ENCODE measurements at regions not wholly inside any gene's neighbourhood (a gene's known extent, or its start where the extent isn't known, plus 50 kb on each side); places are given as distances from the start of the nearest gene placed in this dataset.

- TF ChIP-seq, protein P1, sequence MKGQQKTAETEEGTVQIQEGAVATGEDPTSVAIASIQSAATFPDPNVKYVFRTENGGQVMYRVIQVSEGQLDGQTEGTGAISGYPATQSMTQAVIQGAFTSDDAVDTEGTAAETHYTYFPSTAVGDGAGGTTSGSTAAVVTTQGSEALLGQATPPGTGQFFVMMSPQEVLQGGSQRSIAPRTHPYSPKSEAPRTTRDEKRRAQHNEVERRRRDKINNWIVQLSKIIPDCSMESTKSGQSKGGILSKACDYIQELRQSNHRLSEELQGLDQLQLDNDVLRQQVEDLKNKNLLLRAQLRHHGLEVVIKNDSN (IDR thresholded peaks at IDR 0.05; ENCODE audit: borderline replicate concordance, low read depth), result no peak
- no peak for TF ChIP-seq CHD2 (IDR thresholded peaks at IDR 0.05; ENCODE audit: low read length, partially characterized antibody)
- TF ChIP-seq JUND (IDR thresholded peaks at IDR 0.05), result no peak
- no peak for TF ChIP-seq SIN3A (IDR thresholded peaks at IDR 0.05; ENCODE audit: borderline replicate concordance, low read depth, low read length)
- no peak for TF ChIP-seq GATA2 (CRISPR knock-in tag; IDR thresholded peaks at IDR 0.05)
- no peak for TF ChIP-seq RXRA (IDR thresholded peaks at IDR 0.05; ENCODE audit: borderline replicate concordance, low read depth)
- no peak for TF ChIP-seq NFIC (IDR thresholded peaks at IDR 0.05; ENCODE audit: borderline replicate concordance)
- TF ChIP-seq GABPA (IDR thresholded peaks at IDR 0.05; ENCODE audit: low read depth), result no peak
Measured at GRCh38 chr10:58019863-58020537, 247.7 kb downstream of the IPMK start (continued).

- Histone ChIP-seq H3K79me2 (ENCODE audit: insufficient read depth) (no peaks in the 10 kb centered on the region), H3K4me1 (ENCODE audit: control insufficient read depth in 1 of 2, insufficient read depth in 2 of 2, low read depth in 1 of 2, low read length in 1 of 2) (0 out of 4 replicates have a peak, but pooled peaks cover 0 to 3% of the 10 kb centered on the region in 2 experiments), H3K9me3 (no peaks in the 10 kb centered on the region), H3K4me3 (ENCODE audit: low read depth in 2 of 2, low read length in 1 of 2) (no peak overlapping the region), H3F3A (replicated peaks; ENCODE audit: insufficient read depth) (peaks cover 9% of the 10 kb centered on the region), H3K9ac (no peak overlapping the region), H3K27me3 (ENCODE audit: insufficient read depth) (no peaks in the 10 kb centered on the region), H3K9me2 (no peaks in the 10 kb centered on the region), H3K4me2 (no peak overlapping the region; the same call in 1 of the 2 replicates), H4K20me1 (ENCODE audit: insufficient read depth) (no peaks in the 10 kb centered on the region), H3K27ac (ENCODE audit: low read depth in 2 of 2, low read length in 1 of 2) (peak overlapping the region in 1 of 2 experiments; percentile 41; a peak in 1 of 4 replicates), H3K36me3 (replicated peaks in 1 of 2; ENCODE audit: control insufficient read depth in 1 of 2, insufficient read depth in 2 of 2, low read length in 1 of 2) (no peaks in the 10 kb centered on the region), H2AFZ (ENCODE audit: low read depth) (no peak overlapping the region; the same call in 1 of the 2 replicates)
- ChIA-PET CTCF (no interaction called here), POLR2A (no interaction called here)
- DNase-seq, result no peak
- WGBS (ENCODE audit: low lambda C conversion rate), result 62% methylated on average over 5 of the region's 5 CpGs
- no peak for TF ChIP-seq USF2 (IDR thresholded peaks at IDR 0.05; ENCODE audit: borderline replicate concordance, low read depth, low read length)
- TF ChIP-seq POLR2AphosphoS5 (IDR thresholded peaks at IDR 0.05; ENCODE audit: low read depth, low read length), result no peak
- TF ChIP-seq, protein P2, sequence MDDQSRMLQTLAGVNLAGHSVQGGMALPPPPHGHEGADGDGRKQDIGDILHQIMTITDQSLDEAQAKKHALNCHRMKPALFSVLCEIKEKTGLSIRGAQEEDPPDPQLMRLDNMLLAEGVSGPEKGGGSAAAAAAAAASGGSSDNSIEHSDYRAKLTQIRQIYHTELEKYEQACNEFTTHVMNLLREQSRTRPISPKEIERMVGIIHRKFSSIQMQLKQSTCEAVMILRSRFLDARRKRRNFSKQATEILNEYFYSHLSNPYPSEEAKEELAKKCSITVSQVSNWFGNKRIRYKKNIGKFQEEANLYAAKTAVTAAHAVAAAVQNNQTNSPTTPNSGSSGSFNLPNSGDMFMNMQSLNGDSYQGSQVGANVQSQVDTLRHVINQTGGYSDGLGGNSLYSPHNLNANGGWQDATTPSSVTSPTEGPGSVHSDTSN (IDR thresholded peaks at IDR 0.05), result peak; percentile 36
- TF ChIP-seq TCF12 (IDR thresholded peaks at IDR 0.05), result peak; percentile 88
- peak; percentile 70 for TF ChIP-seq JUND (IDR thresholded peaks at IDR 0.05)
- TF ChIP-seq TEAD4 (IDR thresholded peaks at IDR 0.05; ENCODE audit: borderline replicate concordance, insufficient read depth), result no peak
- TF ChIP-seq EP300 (IDR thresholded peaks at IDR 0.05; ENCODE audit: borderline replicate concordance in 1 of 2, low read depth in 1 of 2, low read length in 1 of 2), result peak in 1 of 2 experiments; percentile 67; a peak in 2 of 4 replicates
- peak; percentile 49 for TF ChIP-seq CTCF (IDR thresholded peaks at IDR 0.05)
- TF ChIP-seq NFIC (IDR thresholded peaks at IDR 0.05; ENCODE audit: borderline replicate concordance), result peak; percentile 20; the same call in 1 of the 2 replicates
- TF ChIP-seq FOXJ3 (CRISPR knock-in tag; IDR thresholded peaks at IDR 0.05), result no peak
- TF ChIP-seq REST (IDR thresholded peaks at IDR 0.05; ENCODE audit: low read depth, low read length), result no peak
- TF ChIP-seq FOXM1 (IDR thresholded peaks at IDR 0.05; ENCODE audit: low read depth), result no peak
- TF ChIP-seq SIN3A (IDR thresholded peaks at IDR 0.05; ENCODE audit: borderline replicate concordance, low read depth, low read length), result no peak
- no peak for TF ChIP-seq CHD2 (IDR thresholded peaks at IDR 0.05; ENCODE audit: low read length, partially characterized antibody)
- TF ChIP-seq, protein P3, sequence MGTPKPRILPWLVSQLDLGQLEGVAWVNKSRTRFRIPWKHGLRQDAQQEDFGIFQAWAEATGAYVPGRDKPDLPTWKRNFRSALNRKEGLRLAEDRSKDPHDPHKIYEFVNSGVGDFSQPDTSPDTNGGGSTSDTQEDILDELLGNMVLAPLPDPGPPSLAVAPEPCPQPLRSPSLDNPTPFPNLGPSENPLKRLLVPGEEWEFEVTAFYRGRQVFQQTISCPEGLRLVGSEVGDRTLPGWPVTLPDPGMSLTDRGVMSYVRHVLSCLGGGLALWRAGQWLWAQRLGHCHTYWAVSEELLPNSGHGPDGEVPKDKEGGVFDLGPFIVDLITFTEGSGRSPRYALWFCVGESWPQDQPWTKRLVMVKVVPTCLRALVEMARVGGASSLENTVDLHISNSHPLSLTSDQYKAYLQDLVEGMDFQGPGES (IDR thresholded peaks at IDR 0.05; ENCODE audit: low read depth, low read length), result no peak
- no peak for TF ChIP-seq NRF1 (IDR thresholded peaks at IDR 0.05; ENCODE audit: low read depth, low read length)
Measured at GRCh38 chr10:58017719-58018367, 249.9 kb downstream of the IPMK start.
